GM23338 (cell line): ENCODE measurements at regions not wholly inside any gene's neighbourhood (a gene's known extent, or its start where the extent isn't known, plus 50 kb on each side); places are given as distances from the start of the nearest gene placed in this dataset.

Source experiments
- ATAC-seq: fragments of 200-7000 bp; cut with Tn5 transposase; 3 replicates; pipeline ENCODE4 v1.9.1; 2020
- DNase-seq: peaks from one replicate; pipeline ENCODE4 v3.0.0-alpha.2; 2015; ENCODE audit warnings: low spot score
- H2AFZ ChIP-seq: fragments of 200-600 bp; sonication (generic); 2 replicates; pipeline ENCODE4 v1.8.0; 2016; ENCODE audit warnings: antibody characterized with exemption, mild to moderate bottlenecking, moderate library complexity
- H3F3A ChIP-seq: fragments of 200-600 bp; sonication (generic); replicated peaks from 2 replicates; pipeline ENCODE4 v1.8.0; 2017; ENCODE audit warnings: antibody characterized with exemption, mixed run types, low read depth
- H3K27ac ChIP-seq: fragments of 200-600 bp; sonication (generic); 2 replicates; pipeline ENCODE4 v1.6.1; 2016; ENCODE audit warnings: low read depth
- H3K27me3 ChIP-seq: fragments of 200-600 bp; sonication (generic); 2 replicates; pipeline ENCODE4 v1.8.0; 2016; ENCODE audit warnings: mild to moderate bottlenecking, mixed run types, moderate library complexity; ENCODE audit not compliant: insufficient read depth
- H3K36me3 ChIP-seq: fragments of 200-600 bp; sonication (generic); 2 replicates; pipeline ENCODE4 v1.8.0; 2016; ENCODE audit warnings: mild to moderate bottlenecking; ENCODE audit not compliant: insufficient read depth
- H3K4me1 ChIP-seq: fragments of 200-600 bp; sonication (generic); 2 replicates; pipeline ENCODE4 v1.8.0; 2016; ENCODE audit warnings: mild to moderate bottlenecking, moderate library complexity; ENCODE audit not compliant: insufficient read depth
- H3K4me2 ChIP-seq: fragments of 200-600 bp; sonication (generic); 2 replicates; pipeline ENCODE4 v1.7.1; 2017; ENCODE audit warnings: mixed run types
- H3K4me3 ChIP-seq: fragments of 200-600 bp; sonication (generic); 2 replicates; pipeline ENCODE4 v1.6.1; 2016; ENCODE audit warnings: mixed run types
- H3K79me2 ChIP-seq: fragments of 200-600 bp; sonication (generic); replicated peaks from 2 replicates; pipeline ENCODE4 v1.8.0; 2017; ENCODE audit warnings: mild to moderate bottlenecking; ENCODE audit not compliant: insufficient read depth
- H3K9me2 ChIP-seq: fragments of 200-600 bp; sonication (generic); 2 replicates; pipeline ENCODE4 v1.8.0; 2017; ENCODE audit not compliant: insufficient read depth
- H4K20me1 ChIP-seq: fragments of 200-600 bp; sonication (generic); replicated peaks from 2 replicates; pipeline ENCODE4 v1.8.0; 2017; ENCODE audit warnings: mild to moderate bottlenecking; ENCODE audit not compliant: insufficient read depth
- H3K27ac Mint-ChIP-seq: 2 replicates; pipeline ENCODE4 v1.8.0; 2020; ENCODE audit warnings: inconsistent platforms, mild to moderate bottlenecking, moderate library complexity, mixed read lengths
- H3K27me3 Mint-ChIP-seq: 3 replicates; pipeline ENCODE4 v1.8.0; 2022; ENCODE audit warnings: low read depth, mild to moderate bottlenecking, moderate library complexity, mixed read lengths, inconsistent platforms; ENCODE audit not compliant: insufficient read depth, poor library complexity
- H3K36me3 Mint-ChIP-seq: 3 replicates; pipeline ENCODE4 v1.8.0; 2021; ENCODE audit warnings: low read depth, mild to moderate bottlenecking, inconsistent platforms, moderate library complexity, mixed read lengths
- H3K4me1 Mint-ChIP-seq: 3 replicates; pipeline ENCODE4 v1.8.0; 2020; ENCODE audit warnings: mild to moderate bottlenecking, inconsistent platforms, mixed read lengths
- H3K4me3 Mint-ChIP-seq: 3 replicates; pipeline ENCODE4 v1.8.0; 2021; ENCODE audit warnings: moderate library complexity, mild to moderate bottlenecking, inconsistent platforms, mixed read lengths
- H3K9me3 Mint-ChIP-seq: 3 replicates; pipeline ENCODE4 v1.8.0; 2020; ENCODE audit warnings: moderate library complexity, mild to moderate bottlenecking, inconsistent platforms, mixed read lengths
- CREB1 ChIP-seq: fragments of 250-450 bp; sonication (Bioruptor Pico); IDR thresholded peaks from 2 replicates; pipeline ENCODE4 v1.5.0; 2020; ENCODE audit warnings: low read depth, mild to moderate bottlenecking, moderate library complexity
- CTCF ChIP-seq, 2 experiments: fragments of 200-600 bp in 1 of 2; sonication (generic) in 1 of 2; conservative IDR thresholded peaks; 2 replicates each; pipeline versions ENCODE4 v1.5.1 to v1.6.1; 2016 to 2017; ENCODE audit warnings: antibody characterized with exemption in 2 of 2, low read depth in 2 of 2, mild to moderate bottlenecking in 2 of 2, moderate library complexity in 1 of 2
- ETS1 ChIP-seq: IDR thresholded peaks from 2 replicates; pipeline ENCODE4 v1.6.1; 2016; ENCODE audit warnings: antibody characterized with exemption
- EZH2 ChIP-seq: fragments of 200-600 bp; sonication (generic); IDR thresholded peaks from one replicate; pipeline ENCODE4 v1.8.0; 2017; ENCODE audit warnings: antibody characterized with exemption, mild to moderate bottlenecking, low read depth; ENCODE audit not compliant: unreplicated experiment
- JUNB ChIP-seq: IDR thresholded peaks from one replicate; pipeline ENCODE4 v1.6.1; 2016; ENCODE audit warnings: antibody characterized with exemption; ENCODE audit not compliant: unreplicated experiment
- NANOG ChIP-seq: IDR thresholded peaks from 2 replicates; pipeline ENCODE4 v1.6.1; 2016; ENCODE audit warnings: antibody characterized with exemption, borderline replicate concordance
- POLR2AphosphoS5 ChIP-seq: IDR thresholded peaks from 2 replicates; pipeline ENCODE4 v1.6.1; 2016; ENCODE audit warnings: antibody characterized with exemption, low read depth
- STAT1 ChIP-seq: IDR thresholded peaks from one replicate; pipeline ENCODE4 v1.6.1; 2016; ENCODE audit warnings: antibody characterized with exemption; ENCODE audit not compliant: unreplicated experiment
- ZNF114 ChIP-seq: fragments of 250-450 bp; sonication (Bioruptor Pico); IDR thresholded peaks from 2 replicates; pipeline ENCODE4 v1.5.0; 2020; ENCODE audit warnings: mild to moderate bottlenecking, moderate library complexity
- ZNF331 ChIP-seq: fragments of 250-450 bp; sonication (Bioruptor Pico); IDR thresholded peaks from 2 replicates; pipeline ENCODE4 v1.5.0; 2020; ENCODE audit warnings: low read depth, mild to moderate bottlenecking, moderate library complexity
- ZNF462 ChIP-seq: fragments of 250-450 bp; sonication (Bioruptor Pico); IDR thresholded peaks from 2 replicates; pipeline ENCODE4 v1.5.0; 2020; ENCODE audit warnings: mild to moderate bottlenecking, moderate library complexity

GRCh38 chr4:188822698-188823097, 683.5 kb downstream of the TRIML1 start:
- H3K4me1 ChIP-seq = peaks cover 7% of the 10 kb centered on the region; the same call in 1 of the 2 replicates
- H3K9me3 Mint-ChIP-seq = no peaks in the 10 kb centered on the region
- no peaks in the 10 kb centered on the region for H4K20me1 ChIP-seq
- H3K27me3 ChIP-seq = no peaks in the 10 kb centered on the region
- H3K9me2 ChIP-seq = no peaks in the 10 kb centered on the region
- H2AFZ ChIP-seq = peak overlapping the region; percentile 84; the same call in 1 of the 2 replicates
- no peak overlapping the region for H3K4me3 ChIP-seq
- ATAC-seq (peak; percentile 99), DNase-seq (peak; percentile 76)
- no peaks in the 10 kb centered on the region for H3K36me3 ChIP-seq
- peak overlapping the region; percentile 25; the same call in 1 of the 2 replicates for H3K4me2 ChIP-seq
- H3F3A ChIP-seq = no peaks in the 10 kb centered on the region
- no peaks in the 10 kb centered on the region for H3K4me1 Mint-ChIP-seq
- H3K79me2 ChIP-seq = no peaks in the 10 kb centered on the region
- H3K36me3 Mint-ChIP-seq = no peaks in the 10 kb centered on the region
- no peaks in the 10 kb centered on the region for H3K27me3 Mint-ChIP-seq
- TF ChIP-seq NANOG (no peak), ZNF462 (CRISPR knock-in tag) (peak; percentile 49; the same call in 1 of the 2 replicates), JUNB (no peak)
- no peak overlapping the region for H3K27ac ChIP-seq
- no peak overlapping the region for H3K27ac Mint-ChIP-seq
- no peak overlapping the region for H3K4me3 Mint-ChIP-seq

DNA sequence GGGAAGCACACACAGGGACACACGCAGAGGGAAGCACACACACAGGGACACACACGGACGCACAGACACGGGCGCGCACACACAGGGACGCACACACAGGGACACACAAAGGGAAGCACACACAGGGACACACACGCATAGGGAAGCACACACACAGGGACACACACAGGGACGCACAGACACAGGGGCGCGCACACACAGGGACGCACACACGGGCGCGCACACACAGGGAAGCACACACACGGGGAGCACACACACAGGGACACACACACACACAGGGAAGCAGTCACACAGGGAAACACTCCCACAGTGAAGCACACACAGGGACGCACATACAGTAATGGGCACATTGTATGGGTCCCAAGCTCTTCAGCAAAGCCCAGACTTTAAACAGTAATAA, 685.3 kb downstream of the TRIML1 start:
- H2AFZ ChIP-seq = no peak overlapping the region
- Mint-ChIP-seq H3K27ac (no peak overlapping the region), H3K36me3 (no peaks in the 10 kb centered on the region), H3K4me3 (no peak overlapping the region), H3K27me3 (no peaks in the 10 kb centered on the region), H3K4me1 (no peaks in the 10 kb centered on the region), H3K9me3 (no peaks in the 10 kb centered on the region)
- H3K27ac ChIP-seq = no peak overlapping the region
- no peak overlapping the region for H3K4me3 ChIP-seq
- H3F3A ChIP-seq = no peaks in the 10 kb centered on the region
- H3K79me2 ChIP-seq = no peaks in the 10 kb centered on the region
- H4K20me1 ChIP-seq = no peaks in the 10 kb centered on the region
- H3K4me1 ChIP-seq = peaks cover 7% of the 10 kb centered on the region; the same call in 1 of the 2 replicates
- no peak overlapping the region for H3K4me2 ChIP-seq
- ATAC-seq (no peak), DNase-seq (no peak)
- no peaks in the 10 kb centered on the region for H3K9me2 ChIP-seq
- H3K36me3 ChIP-seq = no peaks in the 10 kb centered on the region
- no peaks in the 10 kb centered on the region for H3K27me3 ChIP-seq
- TF ChIP-seq CREB1 = no peak
- no peak for TF ChIP-seq CTCF (conservative IDR thresholded peaks at IDR 0.05; ENCODE audit: low read depth in 2 of 2)
- TF ChIP-seq JUNB = no peak
- no peak for TF ChIP-seq ETS1
- no peak for TF ChIP-seq POLR2AphosphoS5
- TF ChIP-seq ZNF114 (CRISPR knock-in tag) = no peak
- TF ChIP-seq NANOG = no peak
- TF ChIP-seq STAT1 = no peak
- no peak for TF ChIP-seq ZNF331 (CRISPR knock-in tag)
- TF ChIP-seq EZH2 = no peak
